WTC11 (cell line): ENCODE measurements at regions not wholly inside any gene's neighbourhood (a gene's known extent, or its start where the extent isn't known, plus 50 kb on each side); places are given as distances from the start of the nearest gene placed in this dataset.

Experiments used
- ATF1 ChIP-seq: sonication (generic); formaldehyde crosslinking; IDR thresholded peaks from 2 replicates; pipeline ENCODE4 v1.8.1; 2023; ENCODE audit warnings: mild to moderate bottlenecking, moderate library complexity, missing genetic modification reagents
- FOXJ3 ChIP-seq: sonication (generic); formaldehyde crosslinking; IDR thresholded peaks from 2 replicates; pipeline ENCODE4 v1.9.0; 2021; ENCODE audit warnings: missing genetic modification reagents, mild to moderate bottlenecking, borderline replicate concordance
- GABPB1 ChIP-seq: sonication (generic); formaldehyde crosslinking; IDR thresholded peaks from 2 replicates; pipeline ENCODE4 v1.8.1; 2023; ENCODE audit warnings: mild to moderate bottlenecking, missing genetic modification reagents
- MYBL2 ChIP-seq: sonication (generic); formaldehyde crosslinking; IDR thresholded peaks from 2 replicates; pipeline ENCODE4 v1.8.1; 2023; ENCODE audit warnings: mild to moderate bottlenecking, moderate library complexity, missing genetic modification reagents
- NR2C2 ChIP-seq: sonication (generic); formaldehyde crosslinking; IDR thresholded peaks from 2 replicates; pipeline ENCODE4 v1.8.0; 2022; ENCODE audit warnings: mild to moderate bottlenecking, missing genetic modification reagents
- ZNF121 ChIP-seq: sonication (generic); formaldehyde crosslinking; IDR thresholded peaks from 2 replicates; pipeline ENCODE4 v1.8.0; 2023; ENCODE audit warnings: missing genetic modification reagents
- TF ChIP-seq, protein P1 (sequence below): sonication (generic); formaldehyde crosslinking; conservative IDR thresholded peaks from 2 replicates; pipeline ENCODE4 v1.8.1; 2023; ENCODE audit warnings: mild to moderate bottlenecking, low read depth, missing genetic modification reagents, moderate library complexity
- TF ChIP-seq, protein P2 (sequence below): fragments of 250-450 bp; sonication (Bioruptor Pico); conservative IDR thresholded peaks from 2 replicates; pipeline ENCODE4 v1.9.0; 2021; ENCODE audit warnings: mild to moderate bottlenecking
- TF ChIP-seq, protein P3 (sequence below): sonication (generic); formaldehyde crosslinking; IDR thresholded peaks from 2 replicates; pipeline ENCODE4 v1.8.0; 2022; ENCODE audit warnings: mild to moderate bottlenecking, missing genetic modification reagents
- TF ChIP-seq, protein P4 (sequence below): fragments of 250-450 bp; sonication (Bioruptor Pico); IDR thresholded peaks from 2 replicates; pipeline ENCODE4 v1.9.0; 2021; ENCODE audit warnings: moderate library complexity, mild to moderate bottlenecking, inconsistent platforms, borderline replicate concordance
- TF ChIP-seq, protein P5 (sequence below): sonication (generic); formaldehyde crosslinking; conservative IDR thresholded peaks from 2 replicates; pipeline ENCODE4 v1.8.1; 2022; ENCODE audit warnings: mild to moderate bottlenecking, missing genetic modification reagents
- TF ChIP-seq, protein P6 (sequence below): sonication (generic); formaldehyde crosslinking; IDR thresholded peaks from 2 replicates; pipeline ENCODE4 v1.8.0; 2023; ENCODE audit warnings: missing genetic modification reagents, mild to moderate bottlenecking, borderline replicate concordance
- TF ChIP-seq, protein P7 (sequence below): fragments of 250-450 bp; sonication (Bioruptor Pico); IDR thresholded peaks from 2 replicates; pipeline ENCODE4 v1.9.0; 2021; ENCODE audit warnings: mild to moderate bottlenecking, borderline replicate concordance
- TF ChIP-seq, protein P8 (sequence below): sonication (generic); formaldehyde crosslinking; IDR thresholded peaks from 2 replicates; pipeline ENCODE4 v1.8.1; 2022; ENCODE audit warnings: low read depth, missing genetic modification reagents, borderline replicate concordance

DNA sequence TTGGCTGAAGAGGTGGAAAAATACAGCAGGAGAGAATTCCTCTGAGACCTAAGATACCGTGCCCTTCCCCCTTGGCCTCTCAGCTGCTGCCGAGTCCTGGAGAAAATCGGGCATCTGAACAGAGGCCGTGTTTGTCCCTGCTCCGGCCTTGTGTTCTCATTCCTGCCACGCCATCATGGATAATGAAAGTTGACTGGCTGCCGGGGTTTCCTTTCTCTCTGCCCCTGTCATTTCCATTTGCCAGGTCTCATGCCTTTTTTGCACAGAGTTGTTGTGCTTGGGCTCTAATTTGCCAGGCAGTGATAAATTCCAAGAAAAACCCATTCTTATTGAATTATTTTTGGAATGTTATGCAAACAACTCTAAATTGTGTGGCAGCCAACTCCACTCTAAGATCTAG, 496.9 kb upstream of the TNP1 start (continued):
- TF ChIP-seq, protein P1, sequence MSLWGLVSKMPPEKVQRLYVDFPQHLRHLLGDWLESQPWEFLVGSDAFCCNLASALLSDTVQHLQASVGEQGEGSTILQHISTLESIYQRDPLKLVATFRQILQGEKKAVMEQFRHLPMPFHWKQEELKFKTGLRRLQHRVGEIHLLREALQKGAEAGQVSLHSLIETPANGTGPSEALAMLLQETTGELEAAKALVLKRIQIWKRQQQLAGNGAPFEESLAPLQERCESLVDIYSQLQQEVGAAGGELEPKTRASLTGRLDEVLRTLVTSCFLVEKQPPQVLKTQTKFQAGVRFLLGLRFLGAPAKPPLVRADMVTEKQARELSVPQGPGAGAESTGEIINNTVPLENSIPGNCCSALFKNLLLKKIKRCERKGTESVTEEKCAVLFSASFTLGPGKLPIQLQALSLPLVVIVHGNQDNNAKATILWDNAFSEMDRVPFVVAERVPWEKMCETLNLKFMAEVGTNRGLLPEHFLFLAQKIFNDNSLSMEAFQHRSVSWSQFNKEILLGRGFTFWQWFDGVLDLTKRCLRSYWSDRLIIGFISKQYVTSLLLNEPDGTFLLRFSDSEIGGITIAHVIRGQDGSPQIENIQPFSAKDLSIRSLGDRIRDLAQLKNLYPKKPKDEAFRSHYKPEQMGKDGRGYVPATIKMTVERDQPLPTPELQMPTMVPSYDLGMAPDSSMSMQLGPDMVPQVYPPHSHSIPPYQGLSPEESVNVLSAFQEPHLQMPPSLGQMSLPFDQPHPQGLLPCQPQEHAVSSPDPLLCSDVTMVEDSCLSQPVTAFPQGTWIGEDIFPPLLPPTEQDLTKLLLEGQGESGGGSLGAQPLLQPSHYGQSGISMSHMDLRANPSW = no peak
- TF ChIP-seq MYBL2 (CRISPR knock-in tag) (no peak), ATF1 (CRISPR knock-in tag) (no peak), FOXJ3 (CRISPR knock-in tag) (no peak), NR2C2 (no peak), GABPB1 (CRISPR knock-in tag) (no peak), ZNF121 (no peak)
- TF ChIP-seq, protein P2, sequence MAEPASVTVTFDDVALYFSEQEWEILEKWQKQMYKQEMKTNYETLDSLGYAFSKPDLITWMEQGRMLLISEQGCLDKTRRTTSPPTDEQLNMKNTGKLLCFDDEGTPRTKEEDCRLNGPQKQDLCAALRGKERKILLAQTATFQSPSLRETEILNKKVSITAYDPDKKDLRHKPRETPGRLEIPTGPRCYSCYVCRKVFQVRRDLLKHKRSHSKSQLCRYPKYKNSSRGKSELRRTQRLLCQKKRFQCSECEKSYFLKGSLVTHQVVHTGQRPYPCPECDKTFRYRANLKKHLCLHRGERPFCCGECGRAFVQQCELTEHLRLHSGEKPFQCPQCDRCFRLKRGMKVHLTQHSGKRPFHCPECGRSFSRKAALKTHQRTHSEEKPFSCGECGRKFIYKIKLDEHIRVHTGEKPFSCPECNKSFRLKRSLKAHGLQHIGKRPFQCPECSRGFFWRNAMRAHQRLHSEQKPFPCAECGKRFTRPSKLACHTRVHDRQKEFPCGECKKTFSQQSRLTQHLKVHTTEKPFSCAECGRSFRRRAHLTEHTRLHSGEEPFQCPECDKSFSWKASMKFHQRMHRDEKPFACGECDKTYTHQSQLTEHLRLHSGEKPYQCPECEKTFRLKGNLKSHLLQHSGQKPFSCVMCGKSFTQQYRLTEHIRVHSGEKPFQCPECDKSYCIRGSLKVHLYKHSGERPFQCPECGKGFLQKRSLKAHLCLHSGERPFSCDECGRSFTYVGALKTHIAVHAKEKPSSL (CRISPR knock-in tag) = no peak
- TF ChIP-seq, protein P3, sequence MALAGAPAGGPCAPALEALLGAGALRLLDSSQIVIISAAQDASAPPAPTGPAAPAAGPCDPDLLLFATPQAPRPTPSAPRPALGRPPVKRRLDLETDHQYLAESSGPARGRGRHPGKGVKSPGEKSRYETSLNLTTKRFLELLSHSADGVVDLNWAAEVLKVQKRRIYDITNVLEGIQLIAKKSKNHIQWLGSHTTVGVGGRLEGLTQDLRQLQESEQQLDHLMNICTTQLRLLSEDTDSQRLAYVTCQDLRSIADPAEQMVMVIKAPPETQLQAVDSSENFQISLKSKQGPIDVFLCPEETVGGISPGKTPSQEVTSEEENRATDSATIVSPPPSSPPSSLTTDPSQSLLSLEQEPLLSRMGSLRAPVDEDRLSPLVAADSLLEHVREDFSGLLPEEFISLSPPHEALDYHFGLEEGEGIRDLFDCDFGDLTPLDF (CRISPR knock-in tag) = no peak
- TF ChIP-seq, protein P4, sequence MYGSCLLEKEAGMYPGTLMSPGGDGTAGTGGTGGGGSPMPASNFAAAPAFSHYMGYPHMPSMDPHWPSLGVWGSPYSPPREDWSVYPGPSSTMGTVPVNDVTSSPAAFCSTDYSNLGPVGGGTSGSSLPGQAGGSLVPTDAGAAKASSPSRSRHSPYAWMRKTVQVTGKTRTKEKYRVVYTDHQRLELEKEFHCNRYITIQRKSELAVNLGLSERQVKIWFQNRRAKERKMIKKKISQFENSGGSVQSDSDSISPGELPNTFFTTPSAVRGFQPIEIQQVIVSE = no peak
- TF ChIP-seq, protein P5, sequence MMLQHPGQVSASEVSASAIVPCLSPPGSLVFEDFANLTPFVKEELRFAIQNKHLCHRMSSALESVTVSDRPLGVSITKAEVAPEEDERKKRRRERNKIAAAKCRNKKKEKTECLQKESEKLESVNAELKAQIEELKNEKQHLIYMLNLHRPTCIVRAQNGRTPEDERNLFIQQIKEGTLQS = no peak
- TF ChIP-seq, protein P6, sequence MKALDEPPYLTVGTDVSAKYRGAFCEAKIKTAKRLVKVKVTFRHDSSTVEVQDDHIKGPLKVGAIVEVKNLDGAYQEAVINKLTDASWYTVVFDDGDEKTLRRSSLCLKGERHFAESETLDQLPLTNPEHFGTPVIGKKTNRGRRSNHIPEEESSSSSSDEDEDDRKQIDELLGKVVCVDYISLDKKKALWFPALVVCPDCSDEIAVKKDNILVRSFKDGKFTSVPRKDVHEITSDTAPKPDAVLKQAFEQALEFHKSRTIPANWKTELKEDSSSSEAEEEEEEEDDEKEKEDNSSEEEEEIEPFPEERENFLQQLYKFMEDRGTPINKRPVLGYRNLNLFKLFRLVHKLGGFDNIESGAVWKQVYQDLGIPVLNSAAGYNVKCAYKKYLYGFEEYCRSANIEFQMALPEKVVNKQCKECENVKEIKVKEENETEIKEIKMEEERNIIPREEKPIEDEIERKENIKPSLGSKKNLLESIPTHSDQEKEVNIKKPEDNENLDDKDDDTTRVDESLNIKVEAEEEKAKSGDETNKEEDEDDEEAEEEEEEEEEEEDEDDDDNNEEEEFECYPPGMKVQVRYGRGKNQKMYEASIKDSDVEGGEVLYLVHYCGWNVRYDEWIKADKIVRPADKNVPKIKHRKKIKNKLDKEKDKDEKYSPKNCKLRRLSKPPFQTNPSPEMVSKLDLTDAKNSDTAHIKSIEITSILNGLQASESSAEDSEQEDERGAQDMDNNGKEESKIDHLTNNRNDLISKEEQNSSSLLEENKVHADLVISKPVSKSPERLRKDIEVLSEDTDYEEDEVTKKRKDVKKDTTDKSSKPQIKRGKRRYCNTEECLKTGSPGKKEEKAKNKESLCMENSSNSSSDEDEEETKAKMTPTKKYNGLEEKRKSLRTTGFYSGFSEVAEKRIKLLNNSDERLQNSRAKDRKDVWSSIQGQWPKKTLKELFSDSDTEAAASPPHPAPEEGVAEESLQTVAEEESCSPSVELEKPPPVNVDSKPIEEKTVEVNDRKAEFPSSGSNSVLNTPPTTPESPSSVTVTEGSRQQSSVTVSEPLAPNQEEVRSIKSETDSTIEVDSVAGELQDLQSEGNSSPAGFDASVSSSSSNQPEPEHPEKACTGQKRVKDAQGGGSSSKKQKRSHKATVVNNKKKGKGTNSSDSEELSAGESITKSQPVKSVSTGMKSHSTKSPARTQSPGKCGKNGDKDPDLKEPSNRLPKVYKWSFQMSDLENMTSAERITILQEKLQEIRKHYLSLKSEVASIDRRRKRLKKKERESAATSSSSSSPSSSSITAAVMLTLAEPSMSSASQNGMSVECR (CRISPR knock-in tag) = no peak
- TF ChIP-seq, protein P7, sequence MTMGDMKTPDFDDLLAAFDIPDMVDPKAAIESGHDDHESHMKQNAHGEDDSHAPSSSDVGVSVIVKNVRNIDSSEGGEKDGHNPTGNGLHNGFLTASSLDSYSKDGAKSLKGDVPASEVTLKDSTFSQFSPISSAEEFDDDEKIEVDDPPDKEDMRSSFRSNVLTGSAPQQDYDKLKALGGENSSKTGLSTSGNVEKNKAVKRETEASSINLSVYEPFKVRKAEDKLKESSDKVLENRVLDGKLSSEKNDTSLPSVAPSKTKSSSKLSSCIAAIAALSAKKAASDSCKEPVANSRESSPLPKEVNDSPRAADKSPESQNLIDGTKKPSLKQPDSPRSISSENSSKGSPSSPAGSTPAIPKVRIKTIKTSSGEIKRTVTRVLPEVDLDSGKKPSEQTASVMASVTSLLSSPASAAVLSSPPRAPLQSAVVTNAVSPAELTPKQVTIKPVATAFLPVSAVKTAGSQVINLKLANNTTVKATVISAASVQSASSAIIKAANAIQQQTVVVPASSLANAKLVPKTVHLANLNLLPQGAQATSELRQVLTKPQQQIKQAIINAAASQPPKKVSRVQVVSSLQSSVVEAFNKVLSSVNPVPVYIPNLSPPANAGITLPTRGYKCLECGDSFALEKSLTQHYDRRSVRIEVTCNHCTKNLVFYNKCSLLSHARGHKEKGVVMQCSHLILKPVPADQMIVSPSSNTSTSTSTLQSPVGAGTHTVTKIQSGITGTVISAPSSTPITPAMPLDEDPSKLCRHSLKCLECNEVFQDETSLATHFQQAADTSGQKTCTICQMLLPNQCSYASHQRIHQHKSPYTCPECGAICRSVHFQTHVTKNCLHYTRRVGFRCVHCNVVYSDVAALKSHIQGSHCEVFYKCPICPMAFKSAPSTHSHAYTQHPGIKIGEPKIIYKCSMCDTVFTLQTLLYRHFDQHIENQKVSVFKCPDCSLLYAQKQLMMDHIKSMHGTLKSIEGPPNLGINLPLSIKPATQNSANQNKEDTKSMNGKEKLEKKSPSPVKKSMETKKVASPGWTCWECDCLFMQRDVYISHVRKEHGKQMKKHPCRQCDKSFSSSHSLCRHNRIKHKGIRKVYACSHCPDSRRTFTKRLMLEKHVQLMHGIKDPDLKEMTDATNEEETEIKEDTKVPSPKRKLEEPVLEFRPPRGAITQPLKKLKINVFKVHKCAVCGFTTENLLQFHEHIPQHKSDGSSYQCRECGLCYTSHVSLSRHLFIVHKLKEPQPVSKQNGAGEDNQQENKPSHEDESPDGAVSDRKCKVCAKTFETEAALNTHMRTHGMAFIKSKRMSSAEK (CRISPR knock-in tag) = no peak
- TF ChIP-seq, protein P8, sequence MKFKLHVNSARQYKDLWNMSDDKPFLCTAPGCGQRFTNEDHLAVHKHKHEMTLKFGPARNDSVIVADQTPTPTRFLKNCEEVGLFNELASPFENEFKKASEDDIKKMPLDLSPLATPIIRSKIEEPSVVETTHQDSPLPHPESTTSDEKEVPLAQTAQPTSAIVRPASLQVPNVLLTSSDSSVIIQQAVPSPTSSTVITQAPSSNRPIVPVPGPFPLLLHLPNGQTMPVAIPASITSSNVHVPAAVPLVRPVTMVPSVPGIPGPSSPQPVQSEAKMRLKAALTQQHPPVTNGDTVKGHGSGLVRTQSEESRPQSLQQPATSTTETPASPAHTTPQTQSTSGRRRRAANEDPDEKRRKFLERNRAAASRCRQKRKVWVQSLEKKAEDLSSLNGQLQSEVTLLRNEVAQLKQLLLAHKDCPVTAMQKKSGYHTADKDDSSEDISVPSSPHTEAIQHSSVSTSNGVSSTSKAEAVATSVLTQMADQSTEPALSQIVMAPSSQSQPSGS (CRISPR knock-in tag) = no peak
